GM12873 (cell line): ENCODE measurements at regions not wholly inside any gene's neighbourhood (a gene's known extent, or its start where the extent isn't known, plus 50 kb on each side); places are given as distances from the start of the nearest gene placed in this dataset.

Experiments used
- TF ChIP-seq, protein P1 (sequence below): IDR thresholded peaks from 2 replicates; pipeline ENCODE4 v1.5.1; 2012; ENCODE audit warnings: low read depth, mild to moderate bottlenecking, moderate library complexity, low read length, control low read depth; ENCODE audit not compliant: insufficient read depth; ENCODE audit errors: missing control alignments

DNA sequence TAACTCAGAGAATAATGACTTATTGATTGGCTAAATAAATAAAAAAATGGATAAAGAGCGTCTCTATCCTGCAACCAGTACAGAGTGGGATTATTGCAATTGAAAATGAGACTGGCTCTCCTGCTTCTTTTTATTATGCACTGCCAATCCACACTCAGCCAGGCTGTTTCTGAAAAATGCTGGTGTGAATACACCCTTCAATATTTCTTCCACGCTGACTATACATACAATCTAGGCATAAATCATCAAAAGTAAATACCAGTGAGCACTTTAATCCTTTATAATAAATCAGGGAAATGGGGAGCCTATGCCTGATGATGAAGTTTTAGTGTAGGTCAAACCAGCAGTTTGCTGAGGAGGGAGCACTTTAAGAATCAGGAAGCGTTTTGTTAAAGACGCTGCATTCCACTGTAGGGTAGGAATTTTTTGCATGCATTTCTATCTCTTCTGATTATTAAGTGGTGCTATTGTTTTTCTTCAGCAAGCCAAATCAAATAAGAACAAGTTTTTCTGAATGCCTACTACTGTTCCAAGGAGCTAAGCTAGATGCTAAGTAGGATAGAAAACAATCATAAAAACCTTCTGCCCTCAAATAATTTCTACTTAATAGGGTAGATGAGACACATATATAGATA lies 781.5 kb downstream of the TBL1XR1 start:
- TF ChIP-seq, protein P1, sequence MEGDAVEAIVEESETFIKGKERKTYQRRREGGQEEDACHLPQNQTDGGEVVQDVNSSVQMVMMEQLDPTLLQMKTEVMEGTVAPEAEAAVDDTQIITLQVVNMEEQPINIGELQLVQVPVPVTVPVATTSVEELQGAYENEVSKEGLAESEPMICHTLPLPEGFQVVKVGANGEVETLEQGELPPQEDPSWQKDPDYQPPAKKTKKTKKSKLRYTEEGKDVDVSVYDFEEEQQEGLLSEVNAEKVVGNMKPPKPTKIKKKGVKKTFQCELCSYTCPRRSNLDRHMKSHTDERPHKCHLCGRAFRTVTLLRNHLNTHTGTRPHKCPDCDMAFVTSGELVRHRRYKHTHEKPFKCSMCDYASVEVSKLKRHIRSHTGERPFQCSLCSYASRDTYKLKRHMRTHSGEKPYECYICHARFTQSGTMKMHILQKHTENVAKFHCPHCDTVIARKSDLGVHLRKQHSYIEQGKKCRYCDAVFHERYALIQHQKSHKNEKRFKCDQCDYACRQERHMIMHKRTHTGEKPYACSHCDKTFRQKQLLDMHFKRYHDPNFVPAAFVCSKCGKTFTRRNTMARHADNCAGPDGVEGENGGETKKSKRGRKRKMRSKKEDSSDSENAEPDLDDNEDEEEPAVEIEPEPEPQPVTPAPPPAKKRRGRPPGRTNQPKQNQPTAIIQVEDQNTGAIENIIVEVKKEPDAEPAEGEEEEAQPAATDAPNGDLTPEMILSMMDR, result no peak

DNA sequence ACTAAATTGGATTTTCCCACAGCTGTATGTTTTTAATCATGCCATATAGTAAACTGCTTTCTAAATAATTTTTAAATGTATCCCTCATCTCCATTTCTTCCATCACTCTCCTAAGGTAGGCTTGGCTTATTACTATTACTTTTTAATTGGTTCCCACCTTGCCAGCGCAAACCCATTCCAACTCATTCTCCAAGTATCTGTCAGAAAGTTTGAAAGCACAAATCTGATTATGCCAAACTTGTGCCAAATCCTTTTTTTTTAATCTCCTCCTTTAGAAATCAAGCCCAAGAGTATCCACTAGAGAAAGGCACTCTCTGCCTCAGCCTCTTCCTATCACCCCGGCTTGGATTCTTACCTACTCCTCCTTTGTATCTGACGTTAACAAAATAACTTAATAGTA lies 784.5 kb downstream of the TBL1XR1 start:
- TF ChIP-seq, protein P1, result no peak

DNA sequence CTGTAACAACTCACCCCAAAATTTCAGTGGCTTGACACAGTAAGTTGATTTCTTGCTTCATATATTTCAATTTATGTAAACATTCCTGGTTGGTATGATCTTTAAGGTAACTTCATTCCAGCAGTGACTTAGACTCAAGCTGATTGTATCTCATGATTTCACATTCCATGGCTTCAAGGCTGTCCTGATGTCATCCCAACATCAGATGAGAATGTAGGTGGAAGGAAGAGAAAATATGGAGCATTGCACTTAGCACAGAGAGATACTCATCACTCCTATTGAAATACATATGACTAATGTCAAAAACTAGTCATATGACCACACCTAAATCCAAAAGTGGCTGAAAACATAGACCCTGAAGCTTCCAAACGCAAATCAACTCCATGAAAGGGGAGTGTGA lies 793.8 kb downstream of the TBL1XR1 start:
- TF ChIP-seq, protein P1, result no peak

DNA sequence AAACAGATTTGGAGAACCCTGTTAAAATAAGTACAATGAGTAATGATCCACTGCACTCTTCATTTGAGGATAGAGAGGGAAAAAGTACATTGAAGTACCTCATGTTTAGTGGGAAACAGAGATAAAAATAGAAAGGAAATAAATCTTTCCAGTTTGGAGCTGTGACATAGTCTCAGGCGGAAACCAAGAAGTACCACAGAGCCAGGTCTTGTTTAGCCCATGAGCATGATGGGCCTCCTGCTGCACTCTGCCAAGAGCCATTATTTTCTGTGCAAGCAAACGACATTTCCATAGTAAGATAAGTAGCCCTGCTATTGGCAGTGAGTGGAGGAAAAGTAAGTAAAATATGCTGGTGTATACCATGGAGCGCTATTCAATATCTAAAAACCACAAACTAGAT lies 796.1 kb downstream of the TBL1XR1 start:
- TF ChIP-seq, protein P1, result no peak

GRCh38 chr3:176399193-176399592 lies 798.1 kb downstream of the TBL1XR1 start:
- TF ChIP-seq, protein P1, result no peak

DNA sequence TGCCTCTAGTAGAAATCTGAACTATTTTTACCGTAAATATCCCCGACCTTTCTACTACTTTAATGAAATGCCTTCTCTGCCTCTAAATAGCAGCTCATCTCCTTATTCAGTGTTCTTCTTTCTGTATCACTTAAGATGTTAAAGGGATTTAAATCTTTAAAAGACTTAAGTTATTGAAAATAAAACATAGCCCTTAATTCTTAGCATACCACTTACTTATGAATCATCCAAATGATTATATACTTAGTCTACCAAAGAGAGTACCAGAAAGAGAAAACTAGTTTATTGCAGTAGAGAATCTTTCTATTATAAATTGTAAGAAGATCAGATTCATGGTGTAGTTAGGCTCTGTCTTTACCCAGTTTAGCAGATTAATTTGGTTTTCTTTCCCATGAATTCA lies 802.0 kb downstream of the TBL1XR1 start:
- TF ChIP-seq, protein P1, result no peak

DNA sequence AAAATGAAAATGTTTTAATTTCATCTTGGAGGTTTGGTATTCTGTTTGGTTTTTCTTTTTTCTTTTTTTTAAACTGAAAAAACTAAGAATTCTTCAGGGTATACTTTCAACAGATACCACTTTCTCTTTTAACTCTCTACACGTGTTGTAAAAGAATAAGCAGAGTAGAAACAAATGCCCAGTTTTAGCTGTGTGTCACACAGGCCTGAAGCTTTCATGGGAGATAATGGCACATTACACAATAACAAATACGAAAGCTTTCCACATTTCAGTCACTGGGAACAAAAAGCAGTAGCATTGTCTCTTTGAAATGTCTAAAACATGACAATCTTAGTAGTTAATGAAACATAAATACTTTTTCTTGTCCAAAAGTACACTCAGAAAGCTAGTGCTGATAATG lies 818.5 kb downstream of the TBL1XR1 start:
- TF ChIP-seq, protein P1, result no peak

DNA sequence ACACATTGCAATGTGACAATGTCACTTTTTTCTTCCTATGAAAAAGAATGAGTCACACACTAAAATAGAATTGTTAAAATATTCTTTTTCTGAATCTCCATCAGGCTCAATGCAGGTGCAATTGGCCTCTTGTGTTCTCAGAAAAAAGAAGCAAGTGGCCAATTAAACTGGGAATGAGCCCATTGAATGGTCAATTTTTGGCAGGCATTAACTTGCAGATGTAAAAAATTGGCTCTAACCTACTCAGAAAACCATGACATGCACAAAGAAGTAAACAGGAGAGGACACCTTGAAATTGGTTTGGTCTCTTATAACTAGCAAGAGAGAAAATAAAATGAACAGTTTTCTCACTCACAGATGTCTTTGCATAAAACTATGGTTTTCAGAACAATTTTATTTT lies 820.8 kb downstream of the TBL1XR1 start:
- TF ChIP-seq, protein P1, result no peak
